ENCODE measurements at regions not wholly inside any gene's neighbourhood (a gene's known extent, or its start where the extent isn't known, plus 50 kb on each side); places are given as distances from the start of the nearest gene placed in this dataset.

DNA sequence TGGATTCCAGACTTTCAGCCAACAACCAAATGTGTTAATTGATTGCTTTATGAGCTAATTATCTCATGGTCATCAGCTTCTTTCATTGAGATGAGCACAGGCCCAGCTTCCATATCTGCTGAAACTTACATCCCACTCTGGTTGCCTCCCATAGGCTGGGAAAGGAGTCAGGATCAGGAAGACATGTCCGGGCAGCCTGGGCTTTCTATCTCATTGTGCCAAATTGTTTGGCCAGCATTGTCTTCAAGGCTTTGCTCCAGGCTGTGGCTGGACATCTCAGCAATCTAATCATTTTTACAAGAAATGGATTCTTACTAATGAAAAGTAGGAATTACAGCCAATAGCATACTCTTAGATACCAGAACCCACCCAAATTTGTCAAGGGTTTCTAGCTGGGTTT, 295.2 kb downstream of the CXCL12 start:
- no peak for DNase-seq (ENCODE audit: extremely low read depth in 1 of 11, low read depth in 9 of 11, low spot score in 4 of 11)

- DNase-seq (ENCODE audit: extremely low read depth in 1 of 11, low read depth in 9 of 11, low spot score in 4 of 11) = no peak
Observed at GRCh38 chr10:44087403-44087802, 297.5 kb downstream of the CXCL12 start.

- DNase-seq (ENCODE audit: extremely low read depth in 1 of 11, low read depth in 9 of 11, low spot score in 4 of 11) = no peak
Observed at GRCh38 chr10:44083719-44084400, 301.0 kb downstream of the CXCL12 start.

GRCh38 chr10:44071479-44071878, 313.4 kb downstream of the CXCL12 start:
- no peak for DNase-seq (ENCODE audit: extremely low read depth in 1 of 11, low read depth in 9 of 11, low spot score in 4 of 11)

DNA sequence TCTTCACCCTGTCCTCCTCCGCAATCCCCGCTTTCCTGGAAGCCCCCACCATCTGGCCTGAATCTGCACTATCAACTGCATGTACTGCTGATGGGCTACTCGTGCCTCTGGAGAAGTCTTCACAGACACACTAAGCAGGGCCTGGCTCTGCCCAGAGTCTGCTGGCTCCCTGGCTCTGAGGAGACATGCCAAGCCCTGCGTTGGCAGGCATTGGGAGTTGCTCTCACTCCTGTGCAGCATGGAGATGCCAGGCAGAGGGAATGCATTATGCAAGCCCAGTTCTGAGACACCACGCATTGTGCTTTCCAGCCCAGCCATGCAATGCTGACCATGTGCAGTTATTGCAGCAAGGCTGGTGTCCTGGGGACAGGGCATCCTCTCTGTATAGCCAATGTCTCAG, 314.6 kb downstream of the CXCL12 start:
- no peak for DNase-seq (ENCODE audit: extremely low read depth in 1 of 11, low read depth in 9 of 11, low spot score in 4 of 11)

DNA sequence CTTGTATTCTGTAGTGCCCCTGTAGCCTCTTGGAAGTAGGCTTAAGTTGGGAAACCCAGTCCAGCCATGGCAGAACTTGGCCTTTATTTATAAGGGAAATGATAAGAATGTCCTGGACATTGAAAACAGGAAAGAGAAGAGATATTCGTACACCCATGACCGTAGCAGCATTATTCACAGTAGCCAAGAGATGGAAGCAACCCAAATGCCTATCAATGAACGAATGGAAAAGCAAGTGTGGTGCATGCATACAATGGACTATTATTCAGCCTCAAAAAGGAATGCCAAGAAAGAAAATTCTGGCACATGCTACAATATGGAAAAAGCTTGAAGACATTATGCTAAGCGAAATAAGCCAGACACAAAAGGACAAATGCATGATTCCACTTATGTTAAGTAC, 315.3 kb downstream of the CXCL12 start:
- no peak for DNase-seq (ENCODE audit: extremely low read depth in 1 of 11, low read depth in 9 of 11, low spot score in 4 of 11)

DNA sequence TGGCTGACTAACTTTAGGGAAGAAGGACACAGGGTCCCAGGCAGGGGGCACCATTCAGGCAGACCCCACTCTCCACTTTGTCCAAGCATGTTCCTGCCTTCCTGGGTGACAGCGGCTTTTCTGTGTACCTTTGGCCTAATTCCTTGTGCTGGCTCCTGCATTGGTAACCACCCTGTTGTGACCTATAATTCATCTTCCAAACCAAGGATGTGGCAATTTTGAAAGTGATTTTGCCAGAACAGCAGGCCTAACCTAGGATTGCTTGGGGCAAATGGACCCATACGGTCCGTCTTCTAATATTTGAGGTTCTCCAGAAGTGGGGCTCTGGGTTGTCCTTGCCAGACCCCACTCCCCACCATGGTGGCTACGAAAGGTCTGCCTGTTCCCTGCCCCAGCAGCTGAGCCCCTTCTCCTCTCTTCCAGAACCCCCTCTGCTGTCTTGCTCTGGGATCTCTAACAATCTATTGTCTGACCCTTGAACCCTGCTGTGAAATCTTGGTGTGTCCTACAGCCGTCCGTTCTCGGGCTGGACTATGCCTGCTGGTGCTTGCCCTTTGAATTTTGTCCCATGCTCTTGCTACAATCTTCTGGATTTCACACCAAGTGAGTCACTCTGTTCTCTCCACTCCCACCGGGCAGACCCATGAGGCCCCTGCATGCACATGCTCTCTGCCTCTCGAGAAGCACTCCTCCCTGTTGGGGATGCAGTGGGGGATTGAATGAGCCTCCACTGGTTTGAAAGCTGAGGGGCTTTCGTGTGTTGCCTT, 316.0 kb downstream of the CXCL12 start:
- no peak for DNase-seq (ENCODE audit: extremely low read depth in 1 of 11, low read depth in 9 of 11, low spot score in 4 of 11)

- no peak for DNase-seq (ENCODE audit: extremely low read depth in 1 of 11, low read depth in 9 of 11, low spot score in 4 of 11)
Observed at GRCh38 chr10:44067432-44067831, 317.5 kb downstream of the CXCL12 start.

- no peak for DNase-seq (ENCODE audit: extremely low read depth in 1 of 11, low read depth in 9 of 11, low spot score in 4 of 11)
Observed at GRCh38 chr10:44066527-44067255, 318.2 kb downstream of the CXCL12 start.

- DNase-seq (ENCODE audit: extremely low read depth in 1 of 11, low read depth in 9 of 11, low spot score in 4 of 11) = no peak
Observed at GRCh38 chr10:44065788-44066526, 318.9 kb downstream of the CXCL12 start.

- no peak for DNase-seq (ENCODE audit: extremely low read depth in 1 of 11, low read depth in 9 of 11, low spot score in 4 of 11)
Observed at GRCh38 chr10:44064987-44065787, 319.7 kb downstream of the CXCL12 start.

- no peak for DNase-seq (ENCODE audit: extremely low read depth in 1 of 11, low read depth in 9 of 11, low spot score in 4 of 11)
Observed at GRCh38 chr10:44064317-44064716, 320.6 kb downstream of the CXCL12 start.

DNA sequence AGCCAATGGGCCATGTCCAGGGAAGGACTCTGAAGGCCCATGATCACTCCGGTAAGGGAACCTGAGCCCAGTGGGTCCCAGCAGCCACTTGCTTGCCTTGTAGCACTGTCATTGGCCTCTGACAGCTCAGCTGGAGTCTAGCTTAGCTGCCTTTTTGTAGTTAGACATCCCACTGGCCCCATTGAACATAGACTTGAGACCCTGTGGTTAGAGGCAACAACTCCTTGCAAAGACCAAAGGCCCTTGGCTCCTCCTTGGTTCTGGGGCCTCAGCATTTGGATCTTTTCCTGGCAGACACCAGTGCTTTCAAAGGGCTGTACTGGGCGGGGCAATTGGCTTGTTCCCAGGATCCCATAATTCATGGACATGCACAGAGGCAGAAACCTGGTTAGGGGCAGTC, 321.2 kb downstream of the CXCL12 start:
- no peak for DNase-seq (ENCODE audit: extremely low read depth in 1 of 11, low read depth in 9 of 11, low spot score in 4 of 11)

DNA sequence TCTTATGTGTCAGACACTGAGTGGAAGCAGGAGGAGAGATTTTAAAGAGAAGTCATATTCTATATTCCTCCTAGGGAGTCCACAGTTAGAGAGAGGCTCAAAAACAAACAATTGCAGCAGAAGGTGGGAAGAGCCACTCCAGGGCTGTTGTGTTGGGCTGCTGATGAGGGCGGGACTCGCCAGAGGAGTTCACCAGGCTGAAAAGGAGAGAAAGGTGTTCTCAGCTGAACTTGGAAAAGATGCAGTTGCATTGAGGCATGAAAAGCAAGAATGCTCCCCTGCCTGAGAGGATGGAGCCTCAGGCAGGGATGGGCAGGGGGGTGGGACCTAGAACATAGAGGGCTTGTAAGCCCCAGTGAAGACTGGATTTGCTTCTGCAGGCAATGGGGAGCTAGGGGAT, 324.2 kb downstream of the CXCL12 start:
- no peak for DNase-seq (ENCODE audit: extremely low read depth in 1 of 11, low read depth in 9 of 11, low spot score in 4 of 11)

GRCh38 chr10:44060221-44060620, 324.7 kb downstream of the CXCL12 start:
- no peak for DNase-seq (ENCODE audit: extremely low read depth in 1 of 11, low read depth in 9 of 11, low spot score in 4 of 11)

DNA sequence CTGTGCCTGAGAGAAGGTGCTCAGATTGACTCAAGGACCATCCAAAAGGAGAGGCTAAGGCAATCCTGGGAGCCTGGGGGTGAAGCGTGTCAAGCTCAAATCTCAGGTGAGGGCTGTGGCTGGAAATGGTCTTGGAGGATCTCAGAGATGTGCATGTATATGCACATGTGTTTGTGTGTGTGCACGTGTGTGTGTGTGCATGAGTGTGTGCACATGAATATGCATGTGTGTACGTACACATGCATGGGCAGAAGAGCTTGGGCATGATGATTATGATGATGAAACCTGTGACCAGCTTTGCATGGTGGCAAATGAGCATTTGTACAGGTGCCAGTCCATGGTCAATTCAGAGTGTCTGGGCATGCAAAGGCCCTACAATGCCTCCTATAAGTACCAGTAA, 326.6 kb downstream of the CXCL12 start:
- DNase-seq (ENCODE audit: extremely low read depth in 1 of 11, low read depth in 9 of 11, low spot score in 4 of 11) = no peak

DNA sequence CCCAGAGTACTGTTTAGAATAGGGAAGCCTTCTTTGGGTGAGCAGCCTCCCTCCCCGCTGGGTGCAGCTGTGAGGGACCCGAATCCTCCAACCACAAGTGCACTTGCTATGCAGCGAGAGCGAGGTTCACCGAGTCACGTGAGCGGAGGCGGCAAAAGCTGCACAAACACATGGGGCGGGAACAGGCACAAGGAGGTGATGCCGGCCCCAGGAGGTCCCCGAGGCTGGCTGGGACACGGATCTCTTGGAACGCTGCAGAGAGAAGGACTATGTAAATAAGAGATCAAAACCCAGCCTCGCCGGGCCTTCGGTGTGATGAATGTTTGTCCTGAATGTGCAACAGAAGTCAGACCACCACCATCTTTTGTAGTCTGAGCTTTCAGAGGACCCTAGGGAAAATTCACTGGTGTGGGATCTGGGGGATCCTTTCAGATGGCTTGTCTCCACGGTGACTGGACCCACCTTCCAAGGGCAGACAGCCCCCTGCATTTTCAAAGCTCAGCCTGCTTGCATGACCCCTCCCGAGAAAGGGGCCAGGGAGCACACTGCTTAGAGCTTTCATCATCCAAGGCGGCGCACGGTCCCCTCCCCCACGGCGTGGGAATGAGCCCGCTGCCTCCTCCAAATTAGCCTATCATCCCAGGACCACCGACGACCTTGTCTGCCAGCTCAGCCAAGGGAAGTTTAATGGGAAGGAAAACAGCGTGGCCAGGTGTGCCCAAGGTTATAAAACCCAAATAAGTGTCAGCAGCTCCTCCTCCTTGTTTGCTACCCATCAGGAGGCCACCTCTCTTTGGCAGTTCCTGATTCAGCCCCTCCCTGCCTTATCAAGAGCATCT, 327.7 kb downstream of the CXCL12 start:
- no peak for DNase-seq (ENCODE audit: extremely low read depth in 1 of 11, low read depth in 9 of 11, low spot score in 4 of 11)

- no peak for DNase-seq (ENCODE audit: extremely low read depth in 1 of 11, low read depth in 9 of 11, low spot score in 4 of 11)
Observed at GRCh38 chr10:44056206-44056605, 328.7 kb downstream of the CXCL12 start.

Measured in renal cortex interstitium (tissue), 11 donors.